Body of pancreas (tissue), 4 donors: ENCODE measurements at regions not wholly inside any gene's neighbourhood (a gene's known extent, or its start where the extent isn't known, plus 50 kb on each side); places are given as distances from the start of the nearest gene placed in this dataset.
"Not testable (repeated sequence)": the region's sequence is repeated elsewhere in the genome, so short reads cannot be mapped to it uniquely, and the experiment has no call there.

Experiments used
- ATAC-seq: fragments of 150-250 bp; one replicate; pipeline ENCODE4 v1.9.1; 2016
- DNase-seq, 4 donors: peaks; one replicate each; pipeline ENCODE4 v3.0.0-alpha.2; 2019
- H3K27ac ChIP-seq, 4 donors: fragments of 200-600 bp; sonication (generic); 1 replicate in 3 of 4; 2 replicates in 1 of 4; pipeline versions ENCODE4 v1.5.1 to v1.6.1; 2016 to 2019; ENCODE audit warnings: mild to moderate bottlenecking in 1 of 4, mixed read lengths in 1 of 4, moderate library complexity in 1 of 4
- H3K27me3 ChIP-seq, 2 donors: fragments of 200-600 bp; sonication (generic); one replicate each; pipeline ENCODE4 v1.6.0; 2016; ENCODE audit warnings: mild to moderate bottlenecking in 1 of 2
- H3K36me3 ChIP-seq, 2 donors: fragments of 200-600 bp; sonication (generic); replicated peaks in 1 of 2; 2 replicates each; pipeline ENCODE4 v1.5.1; 2016; ENCODE audit warnings: low read depth in 2 of 2; ENCODE audit not compliant: insufficient read depth in 1 of 2
- H3K4me1 ChIP-seq: fragments of 200-600 bp; sonication (generic); one replicate; pipeline ENCODE4 v1.6.0; 2016
- H3K4me3 ChIP-seq, 2 donors: fragments of 200-600 bp; sonication (generic); 1 replicate in 1 of 2; 2 replicates in 1 of 2; pipeline ENCODE4 v1.5.1; 2016 to 2019
- H3K9me3 ChIP-seq, 3 donors: fragments of 200-600 bp; sonication (generic); 1 replicate in 2 of 3; 2 replicates in 1 of 3; pipeline ENCODE4 v1.5.1; 2016
- POLR2A ChIP-seq, 3 donors: fragments of 450-650 bp; IDR thresholded peaks; one replicate each; pipeline ENCODE4 v1.6.1; 2016; ENCODE audit warnings: antibody characterized with exemption in 3 of 3, mild to moderate bottlenecking in 2 of 3
- WGBS, 2 donors: methylation state at CpG; one replicate each; pipeline ENCODE4 v1.1.5; 2017; 5-methylcytosine and 5-hydroxymethylcytosine counted together
- intact Hi-C: fragments of 100-400 bp; cut with DNase I; formaldehyde crosslinking; loops from one replicate; pipeline ENCODE4 v1.15.1; 2023
- TF ChIP-seq, protein P1 (sequence below), 7 experiments: fragments of 450-650 bp in 4 of 7; fragments of 200-600 bp in 3 of 7; sonication (generic) in 3 of 7; IDR thresholded peaks; one replicate each; pipeline ENCODE4 v1.5.1; 2016 to 2019; ENCODE audit warnings: antibody characterized with exemption in 7 of 7

- 63 to 72% methylated on average over 2 of the region's 2 CpGs for WGBS, 2 donors
- intact Hi-C loops, result no loop called here
- no peak for ATAC-seq
- H3K36me3 ChIP-seq, result no peaks in the 10 kb centered on the region
- no peak for TF ChIP-seq POLR2A (IDR thresholded peaks at IDR 0.05)
- TF ChIP-seq, protein P1, sequence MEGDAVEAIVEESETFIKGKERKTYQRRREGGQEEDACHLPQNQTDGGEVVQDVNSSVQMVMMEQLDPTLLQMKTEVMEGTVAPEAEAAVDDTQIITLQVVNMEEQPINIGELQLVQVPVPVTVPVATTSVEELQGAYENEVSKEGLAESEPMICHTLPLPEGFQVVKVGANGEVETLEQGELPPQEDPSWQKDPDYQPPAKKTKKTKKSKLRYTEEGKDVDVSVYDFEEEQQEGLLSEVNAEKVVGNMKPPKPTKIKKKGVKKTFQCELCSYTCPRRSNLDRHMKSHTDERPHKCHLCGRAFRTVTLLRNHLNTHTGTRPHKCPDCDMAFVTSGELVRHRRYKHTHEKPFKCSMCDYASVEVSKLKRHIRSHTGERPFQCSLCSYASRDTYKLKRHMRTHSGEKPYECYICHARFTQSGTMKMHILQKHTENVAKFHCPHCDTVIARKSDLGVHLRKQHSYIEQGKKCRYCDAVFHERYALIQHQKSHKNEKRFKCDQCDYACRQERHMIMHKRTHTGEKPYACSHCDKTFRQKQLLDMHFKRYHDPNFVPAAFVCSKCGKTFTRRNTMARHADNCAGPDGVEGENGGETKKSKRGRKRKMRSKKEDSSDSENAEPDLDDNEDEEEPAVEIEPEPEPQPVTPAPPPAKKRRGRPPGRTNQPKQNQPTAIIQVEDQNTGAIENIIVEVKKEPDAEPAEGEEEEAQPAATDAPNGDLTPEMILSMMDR (IDR thresholded peaks at IDR 0.05), result no peak
- no peaks in the 10 kb centered on the region for H3K4me1 ChIP-seq
- no peak overlapping the region for H3K27ac ChIP-seq
- no peaks in the 10 kb centered on the region for H3K27me3 ChIP-seq
- no peak for DNase-seq
- H3K9me3 ChIP-seq, result no peaks in the 10 kb centered on the region
- no peak overlapping the region for H3K4me3 ChIP-seq
Measured at GRCh38 chr2:184419744-184420143, 178.6 kb upstream of the ZNF804A start.

DNA sequence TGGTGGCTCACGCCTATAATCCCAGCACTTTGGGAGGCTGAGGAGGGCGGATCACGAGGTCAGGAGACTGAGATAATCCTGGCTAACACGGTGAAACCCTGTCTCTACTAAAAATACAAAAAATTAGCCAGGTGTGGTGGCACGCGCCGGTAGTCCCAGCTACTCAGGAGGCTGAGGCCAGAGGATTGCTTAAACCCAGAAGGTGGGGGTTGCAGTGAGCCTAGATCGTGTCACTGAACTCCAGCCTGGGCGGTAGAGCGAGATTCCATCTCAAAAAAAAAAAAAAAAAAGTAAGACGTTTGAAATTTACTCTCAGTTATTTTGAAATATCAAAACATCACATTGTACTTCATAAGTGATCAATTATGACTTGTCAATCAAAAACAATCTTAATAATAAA is 176.9 kb upstream of the ZNF804A start:
- DNase-seq, result not testable (repeated sequence)
- WGBS, 2 donors, result 78% methylated on average over 11 of the region's 11 CpGs

GRCh38 chr2:184425083-184425482 is 173.2 kb upstream of the ZNF804A start:
- no peak for ATAC-seq
- no peak overlapping the region for H3K27ac ChIP-seq
- 65 to 93% methylated on average over 2 of the region's 2 CpGs for WGBS, 2 donors
- no peak for DNase-seq
- no peak for TF ChIP-seq POLR2A (IDR thresholded peaks at IDR 0.05)
- TF ChIP-seq, protein P1 (IDR thresholded peaks at IDR 0.05), result no peak
- H3K4me3 ChIP-seq, result no peak overlapping the region
- intact Hi-C loops, result no loop called here
- H3K27me3 ChIP-seq, result no peaks in the 10 kb centered on the region
- no peaks in the 10 kb centered on the region for H3K9me3 ChIP-seq
- no peaks in the 10 kb centered on the region for H3K4me1 ChIP-seq
- no peaks in the 10 kb centered on the region for H3K36me3 ChIP-seq

More for the DNA sequence above, 176.9 kb upstream of the ZNF804A start:
- intact Hi-C loops, H3K27me3 ChIP-seq, ATAC-seq, H3K4me1 ChIP-seq, H3K4me3 ChIP-seq, H3K36me3 ChIP-seq, H3K27ac ChIP-seq, H3K9me3 ChIP-seq: not testable (repeated sequence)

DNA sequence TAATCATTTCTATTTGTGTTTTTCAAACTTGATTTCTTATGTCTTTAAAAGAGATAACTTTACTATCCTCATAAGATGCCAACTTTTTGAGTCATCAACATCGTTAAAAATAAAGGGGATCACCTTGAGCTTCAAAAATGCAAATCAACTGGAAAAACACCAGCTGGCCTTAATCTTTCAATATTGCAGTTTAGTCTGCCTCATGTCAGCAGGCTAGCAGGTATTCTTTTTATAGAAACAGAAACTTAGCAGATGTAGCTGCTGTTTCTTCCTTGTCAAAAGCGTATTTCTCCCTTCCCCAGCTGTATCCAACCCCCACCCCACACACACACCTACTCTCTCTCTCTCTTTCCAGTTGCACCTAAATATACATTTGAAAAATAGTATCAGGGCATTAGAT is 154.1 kb upstream of the ZNF804A start:
- no peaks in the 10 kb centered on the region for H3K27me3 ChIP-seq
- peak overlapping the region in 1 of 4 donors; percentile 16 for H3K27ac ChIP-seq
- DNase-seq (peak in 2 of 4 donors; percentile 4 to 19), ATAC-seq (no peak)
- H3K4me1 ChIP-seq, result peaks cover 6% of the 10 kb centered on the region
- H3K9me3 ChIP-seq, result no peaks in the 10 kb centered on the region
- H3K4me3 ChIP-seq, result no peak overlapping the region
- H3K36me3 ChIP-seq, result no peaks in the 10 kb centered on the region
- 24 to 25% methylated on average over 2 of the region's 2 CpGs for WGBS, 2 donors
- intact Hi-C loops, result no loop called here
- TF ChIP-seq, protein P1 (IDR thresholded peaks at IDR 0.05), result no peak
- no peak for TF ChIP-seq POLR2A (IDR thresholded peaks at IDR 0.05)

DNA sequence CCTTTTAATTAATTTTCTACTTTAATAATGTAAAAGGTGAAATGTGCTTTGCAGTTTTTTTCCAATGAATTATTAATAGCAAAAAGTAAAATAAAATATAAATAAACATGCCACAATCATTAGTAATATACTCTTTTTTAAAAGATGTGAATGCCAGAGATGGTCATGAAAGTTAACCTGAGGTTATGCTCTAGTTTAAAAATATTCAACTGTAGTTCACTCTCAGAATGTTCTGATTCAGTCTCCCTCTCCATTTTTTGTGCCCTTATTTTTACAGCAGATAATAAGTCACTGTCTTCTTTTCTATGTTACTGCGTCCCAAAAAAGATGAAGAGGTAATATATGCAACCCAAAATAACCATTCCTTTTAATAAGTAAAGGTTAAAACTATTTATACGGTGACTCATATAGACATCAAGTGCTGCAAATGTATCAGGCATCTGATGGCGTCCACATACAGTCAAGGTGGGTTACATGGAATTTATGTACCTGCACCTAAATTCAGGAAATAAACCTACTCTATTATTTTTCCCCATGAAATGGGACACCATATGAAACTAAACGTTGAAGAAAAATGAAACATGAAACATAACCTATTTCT is 153.6 kb upstream of the ZNF804A start:
- Histone ChIP-seq H3K9me3 (no peaks in the 10 kb centered on the region), H3K27ac (peak overlapping the region in 1 of 4 donors; percentile 16), H3K4me3 (no peak overlapping the region), H3K36me3 (no peaks in the 10 kb centered on the region), H3K4me1 (peaks cover 6% of the 10 kb centered on the region), H3K27me3 (no peaks in the 10 kb centered on the region)
- DNase-seq (no peak), ATAC-seq (no peak)
- no peak for TF ChIP-seq POLR2A (IDR thresholded peaks at IDR 0.05)
- TF ChIP-seq, protein P1 (IDR thresholded peaks at IDR 0.05), result no peak
- intact Hi-C loops, result no loop called here
- 77 to 78% methylated on average over 4 of the region's 4 CpGs for WGBS, 2 donors
